ENCODE measurements at regions not wholly inside any gene's neighbourhood (a gene's known extent, or its start where the extent isn't known, plus 50 kb on each side); places are given as distances from the start of the nearest gene placed in this dataset.

GRCh38 chr13:88863116-88863515, 1191.9 kb downstream of the SLITRK5 start:
- no peak for DNase-seq (ENCODE audit: low spot score)

- no peak for DNase-seq (ENCODE audit: low spot score)
Measured at GRCh38 chr13:88866195-88866594, 1195.0 kb downstream of the SLITRK5 start.

GRCh38 chr13:88883741-88884140, 1212.6 kb downstream of the SLITRK5 start:
- DNase-seq (ENCODE audit: low spot score): no peak

GRCh38 chr13:88887045-88887662, 1216.0 kb downstream of the SLITRK5 start:
- DNase-seq (ENCODE audit: low spot score): no peak

- no peak for DNase-seq (ENCODE audit: low spot score)
Measured at GRCh38 chr13:88895261-88895941, 1224.2 kb downstream of the SLITRK5 start.

GRCh38 chr13:88896466-88896865, 1225.3 kb downstream of the SLITRK5 start:
- no peak for DNase-seq (ENCODE audit: low spot score)

- DNase-seq (ENCODE audit: low spot score): no peak
Measured at GRCh38 chr13:88908961-88909441, 1237.8 kb downstream of the SLITRK5 start.

- peak; percentile 37 for DNase-seq (ENCODE audit: low spot score)
Measured at GRCh38 chr13:88919970-88920628, 1248.9 kb downstream of the SLITRK5 start.

GRCh38 chr13:88925954-88926353, 1254.8 kb downstream of the SLITRK5 start:
- DNase-seq (ENCODE audit: low spot score): no peak

- DNase-seq (ENCODE audit: low spot score): no peak
Measured at GRCh38 chr13:88926890-88927502, 1255.8 kb downstream of the SLITRK5 start.

GRCh38 chr13:88932950-88933349, 1261.8 kb downstream of the SLITRK5 start:
- no peak for DNase-seq (ENCODE audit: low spot score)

GRCh38 chr13:88937384-88937783, 1266.2 kb downstream of the SLITRK5 start:
- no peak for DNase-seq (ENCODE audit: low spot score)

- no peak for DNase-seq (ENCODE audit: low spot score)
Measured at GRCh38 chr13:88945793-88946192, 1274.6 kb downstream of the SLITRK5 start.

GRCh38 chr13:88948501-88948900, 1277.3 kb downstream of the SLITRK5 start:
- no peak for DNase-seq (ENCODE audit: low spot score)

- DNase-seq (ENCODE audit: low spot score): no peak
Measured at GRCh38 chr13:88958821-88959220, 1287.7 kb downstream of the SLITRK5 start.

- DNase-seq (ENCODE audit: low spot score): no peak
Measured at GRCh38 chr13:88976466-88976865, 1305.3 kb downstream of the SLITRK5 start.

GRCh38 chr13:88978607-88979006, 1307.4 kb downstream of the SLITRK5 start:
- DNase-seq (ENCODE audit: low spot score): no peak

- no peak for DNase-seq (ENCODE audit: low spot score)
Measured at GRCh38 chr13:88979465-88980175, 1308.4 kb downstream of the SLITRK5 start.

GRCh38 chr13:89003656-89004055, 1332.5 kb downstream of the SLITRK5 start:
- DNase-seq (ENCODE audit: low spot score): no peak

- DNase-seq (ENCODE audit: low spot score): no peak
Measured at GRCh38 chr13:89011615-89012014, 1340.4 kb downstream of the SLITRK5 start.

- DNase-seq (ENCODE audit: low spot score): no peak
Measured at GRCh38 chr13:89027694-89028306, 1356.6 kb downstream of the SLITRK5 start.

GRCh38 chr13:89029062-89029461, 1357.9 kb downstream of the SLITRK5 start:
- DNase-seq (ENCODE audit: low spot score): no peak

Measured in activated CD4-positive, alpha-beta T cell treated with anti-CD3 and anti-CD28 coated beads, Interleukin-2, Interleukin-4, amounts not matched to agents 100 ng/mL and 50 ng/mL, durations not matched to agents 16 hours and 8 hours (primary cell).